Stimulated activated CD4-positive, alpha-beta T cell treated with anti-CD3 and anti-CD28 coated beads, Interleukin-4, amount 100 ng/mL, for 4 hours (primary cell): ENCODE measurements at regions not wholly inside any gene's neighbourhood (a gene's known extent, or its start where the extent isn't known, plus 50 kb on each side); places are given as distances from the start of the nearest gene placed in this dataset.

ENCODE experiments used
- DNase-seq, 2 experiments: peaks; one replicate each; pipeline ENCODE4 v3.0.0-alpha.2; 2020

GRCh38 chr9:99445371-99445891, 223.3 kb downstream of the SEC61B start:
- no peak for DNase-seq

- no peak for DNase-seq
These were observed 223.8 kb downstream of the SEC61B start for GRCh38 chr9:99445920-99446319.

GRCh38 chr9:99447951-99448350, 225.9 kb downstream of the SEC61B start:
- no peak for DNase-seq

GRCh38 chr9:99449726-99450125, 227.6 kb downstream of the SEC61B start:
- no peak for DNase-seq

GRCh38 chr9:99451112-99451606, 229.1 kb downstream of the SEC61B start:
- no peak for DNase-seq

- DNase-seq, result no peak
These were observed 235.3 kb downstream of the SEC61B start for GRCh38 chr9:99457406-99457805.

GRCh38 chr9:99457981-99458380, 235.9 kb downstream of the SEC61B start:
- no peak for DNase-seq

- DNase-seq, result no peak
These were observed 237.8 kb downstream of the SEC61B start for GRCh38 chr9:99459919-99460318.

- no peak for DNase-seq
These were observed 241.0 kb downstream of the SEC61B start for GRCh38 chr9:99463131-99463530.

GRCh38 chr9:99464568-99464967, 242.5 kb downstream of the SEC61B start:
- DNase-seq, result no peak

- no peak for DNase-seq
These were observed 243.3 kb downstream of the SEC61B start for GRCh38 chr9:99465231-99465907.

- no peak for DNase-seq
These were observed 244.0 kb downstream of the SEC61B start for GRCh38 chr9:99466104-99466503.

GRCh38 chr9:99466781-99467180, 244.7 kb downstream of the SEC61B start:
- no peak for DNase-seq

GRCh38 chr9:99471033-99471432, 249.0 kb downstream of the SEC61B start:
- DNase-seq, result no peak

- no peak for DNase-seq
These were observed 250.3 kb downstream of the SEC61B start for GRCh38 chr9:99472240-99472915.

- no peak for DNase-seq
These were observed 250.8 kb downstream of the SEC61B start for GRCh38 chr9:99472916-99473245.

- DNase-seq, result no peak
These were observed 252.1 kb downstream of the SEC61B start for GRCh38 chr9:99474186-99474585.

- DNase-seq, result no peak
These were observed 253.5 kb downstream of the SEC61B start for GRCh38 chr9:99475401-99476065.

- no peak for DNase-seq
These were observed 256.5 kb downstream of the SEC61B start for GRCh38 chr9:99478469-99479027.

GRCh38 chr9:99479929-99480328, 257.8 kb downstream of the SEC61B start:
- DNase-seq, result no peak

GRCh38 chr9:99485459-99485858, 263.4 kb downstream of the SEC61B start:
- DNase-seq, result no peak

GRCh38 chr9:99486684-99487083, 264.6 kb downstream of the SEC61B start:
- DNase-seq, result no peak
